NCI-H146 (cell line): ENCODE measurements at regions not wholly inside any gene's neighbourhood (a gene's known extent, or its start where the extent isn't known, plus 50 kb on each side); places are given as distances from the start of the nearest gene placed in this dataset.
"Not testable (repeated sequence)": the region's sequence is repeated elsewhere in the genome, so short reads cannot be mapped to it uniquely, and the experiment has no call there.

ENCODE experiments used
- DNase-seq: peaks from one replicate; lab custom pipeline; 2025; lab: John Stamatoyannopoulos, UW

- DNase-seq: not testable (repeated sequence)
Measured at GRCh38 chr5:106430733-106431132, 1240.0 kb downstream of the EFNA5 start.

GRCh38 chr5:106423109-106423897 is 1247.4 kb downstream of the EFNA5 start:
- no peak for DNase-seq

GRCh38 chr5:106420102-106420501 is 1250.6 kb downstream of the EFNA5 start:
- DNase-seq: no peak

- no peak for DNase-seq
Measured at GRCh38 chr5:106418196-106418595, 1252.5 kb downstream of the EFNA5 start.

- DNase-seq: no peak
Measured at GRCh38 chr5:106417566-106417965, 1253.2 kb downstream of the EFNA5 start.

GRCh38 chr5:106417163-106417562 is 1253.6 kb downstream of the EFNA5 start:
- DNase-seq: no peak

GRCh38 chr5:106415541-106415940 is 1255.2 kb downstream of the EFNA5 start:
- no peak for DNase-seq

- DNase-seq: no peak
Measured at GRCh38 chr5:106414342-106414741, 1256.4 kb downstream of the EFNA5 start.

GRCh38 chr5:106412606-106413005 is 1258.1 kb downstream of the EFNA5 start:
- no peak for DNase-seq

GRCh38 chr5:106408570-106408969 is 1262.2 kb downstream of the EFNA5 start:
- no peak for DNase-seq

GRCh38 chr5:106408141-106408540 is 1262.6 kb downstream of the EFNA5 start:
- DNase-seq: no peak

- DNase-seq: no peak
Measured at GRCh38 chr5:106401561-106401960, 1269.2 kb downstream of the EFNA5 start.

- DNase-seq: no peak
Measured at GRCh38 chr5:106399391-106399790, 1271.3 kb downstream of the EFNA5 start.

- no peak for DNase-seq
Measured at GRCh38 chr5:106397700-106398099, 1273.0 kb downstream of the EFNA5 start.

- no peak for DNase-seq
Measured at GRCh38 chr5:106393276-106393675, 1277.5 kb downstream of the EFNA5 start.

- no peak for DNase-seq
Measured at GRCh38 chr5:106392766-106393165, 1278.0 kb downstream of the EFNA5 start.

GRCh38 chr5:106387767-106388166 is 1283.0 kb downstream of the EFNA5 start:
- not testable (repeated sequence) for DNase-seq

- no peak for DNase-seq
Measured at GRCh38 chr5:106386287-106386686, 1284.5 kb downstream of the EFNA5 start.

- no peak for DNase-seq
Measured at GRCh38 chr5:106380736-106381135, 1290.0 kb downstream of the EFNA5 start.

GRCh38 chr5:106376522-106376921 is 1294.2 kb downstream of the EFNA5 start:
- DNase-seq: no peak

- no peak for DNase-seq
Measured at GRCh38 chr5:106374956-106375355, 1295.8 kb downstream of the EFNA5 start.

GRCh38 chr5:106368021-106368420 is 1302.7 kb downstream of the EFNA5 start:
- DNase-seq: no peak

- DNase-seq: no peak
Measured at GRCh38 chr5:106367281-106367680, 1303.5 kb downstream of the EFNA5 start.

GRCh38 chr5:106363578-106363977 is 1307.2 kb downstream of the EFNA5 start:
- DNase-seq: no peak
